Small intestine (tissue), 7 donors: ENCODE measurements at regions not wholly inside any gene's neighbourhood (a gene's known extent, or its start where the extent isn't known, plus 50 kb on each side); places are given as distances from the start of the nearest gene placed in this dataset.

Experiments
- DNase-seq, 2 donors: peaks; one replicate each; pipeline versions ENCODE4 v3.0.0 to v3.0.0-alpha.2; 2013
- FAIRE-seq: peaks from 2 replicates; lab custom pipeline; 2012; peaks lifted over from hg19 to GRCh38; lab: Jason Lieb, UNC
- H3K27ac ChIP-seq, 3 donors: one replicate each; pipeline ENCODE4 v1.5.1; 2013; ENCODE audit warnings: low read length in 2 of 3, mild to moderate bottlenecking in 2 of 3, control low read depth in 1 of 3, inconsistent platforms in 1 of 3, low read depth in 1 of 3, moderate library complexity in 1 of 3
- H3K27me3 ChIP-seq, 3 donors: one replicate each; pipeline ENCODE4 v1.6.1; 2013; ENCODE audit warnings: low read length in 3 of 3, inconsistent platforms in 1 of 3; ENCODE audit not compliant: control insufficient read depth in 3 of 3, insufficient read depth in 3 of 3
- H3K36me3 ChIP-seq, 3 donors: one replicate each; pipeline ENCODE4 v1.6.1; 2013; ENCODE audit warnings: low read length in 3 of 3, inconsistent platforms in 1 of 3, low read depth in 1 of 3, mild to moderate bottlenecking in 1 of 3, moderate library complexity in 1 of 3; ENCODE audit not compliant: control insufficient read depth in 3 of 3, insufficient read depth in 2 of 3
- H3K4me1 ChIP-seq, 3 donors: one replicate each; pipeline ENCODE4 v1.6.1; 2013; ENCODE audit warnings: low read length in 2 of 3, inconsistent platforms in 1 of 3, low read depth in 1 of 3, mild to moderate bottlenecking in 1 of 3, moderate library complexity in 1 of 3; ENCODE audit not compliant: control insufficient read depth in 3 of 3, insufficient read depth in 2 of 3
- H3K4me3 ChIP-seq, 3 donors: one replicate each; pipeline ENCODE4 v1.5.1; 2013; ENCODE audit warnings: low read length in 3 of 3, control low read depth in 1 of 3, inconsistent platforms in 1 of 3, low read depth in 1 of 3, mild to moderate bottlenecking in 1 of 3, moderate library complexity in 1 of 3
- H3K9me3 ChIP-seq, 2 donors: one replicate each; pipeline ENCODE4 v1.6.1; 2013; ENCODE audit warnings: low read depth in 1 of 2, low read length in 1 of 2; ENCODE audit not compliant: control insufficient read depth in 2 of 2, insufficient read depth in 1 of 2
- WGBS, 3 donors: extraction: QIAGEN DNeasy Blood & Tissue Kit; methylation state at CpG; one replicate each; pipeline ENCODE4 v1.1.7; 2013; 5-methylcytosine and 5-hydroxymethylcytosine counted together
- donor health status: healthy with polysubstance abuse.
- donor health status: control.
- donor health status: control.
- donor health status: Bipolar disorder and iron deficiency.
- donor health status: healthy.

DNA sequence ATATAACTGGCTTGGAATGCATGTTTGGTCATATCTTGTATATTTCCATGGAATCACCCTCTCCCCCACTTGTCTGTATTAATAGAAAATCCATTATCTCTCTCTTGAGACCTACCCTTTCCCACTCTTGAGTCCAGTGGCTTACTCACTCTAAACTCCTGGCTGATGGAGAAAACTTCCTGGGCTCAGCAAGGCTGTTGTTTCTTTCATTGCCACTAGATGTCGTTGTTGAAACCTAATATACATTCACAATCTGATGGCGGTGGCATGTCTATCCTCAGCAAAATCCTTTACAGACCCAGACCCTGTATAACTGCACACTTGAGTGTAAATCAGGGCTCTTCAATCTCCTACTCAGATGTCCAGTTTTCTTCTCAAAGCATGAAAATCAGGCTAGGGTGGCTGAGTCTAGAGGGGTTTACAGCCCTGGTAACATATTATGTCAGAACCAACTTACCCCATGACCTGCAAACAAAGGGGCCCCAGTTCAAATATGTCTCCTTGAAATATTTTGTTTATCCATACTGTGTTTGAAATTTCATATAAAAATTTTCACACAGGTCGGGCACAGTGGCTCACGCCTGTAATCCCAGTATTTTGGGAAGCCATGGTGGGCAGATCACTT is 70.0 kb upstream of the FAM241A start:
- peaks cover 0 to 4% of the 10 kb centered on the region in 2 donors for H3K9me3 ChIP-seq
- H3K4me1 ChIP-seq: no peaks in the 10 kb centered on the region
- WGBS, 3 donors: 49 to 51% (median 50%) methylated on average over 4 of the region's 4 CpGs
- peak; percentile 15 for FAIRE-seq
- no peak overlapping the region for H3K27ac ChIP-seq
- no peaks in the 10 kb centered on the region for H3K27me3 ChIP-seq
- H3K4me3 ChIP-seq: no peak overlapping the region
- DNase-seq: peak; percentile 48 to 64
- H3K36me3 ChIP-seq: no peaks in the 10 kb centered on the region

DNA sequence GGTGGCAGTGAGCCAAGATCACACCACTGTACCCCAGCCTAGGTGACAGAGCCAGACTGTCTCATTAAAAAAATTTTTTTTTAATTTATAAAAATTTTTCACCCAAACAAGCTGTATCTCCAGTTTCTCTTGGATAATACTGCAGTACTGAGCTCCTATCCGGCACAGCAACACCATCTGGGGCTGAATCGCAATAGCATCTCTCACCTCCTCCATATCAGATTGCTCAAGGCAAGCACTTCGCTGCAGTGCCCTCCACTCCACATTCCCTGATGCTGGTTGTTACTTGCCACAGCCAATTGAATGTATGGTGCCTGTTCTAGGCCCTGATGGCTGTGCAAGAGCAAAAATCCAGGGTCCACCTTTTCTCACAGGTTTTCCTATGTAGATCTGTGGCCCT is 69.3 kb upstream of the FAM241A start:
- 85 to 91% (median 90%) methylated on average over 3 of the region's 3 CpGs for WGBS, 3 donors
- Histone ChIP-seq H3K27ac (no peak overlapping the region), H3K36me3 (no peaks in the 10 kb centered on the region), H3K9me3 (peaks cover 0 to 4% of the 10 kb centered on the region in 2 donors), H3K4me1 (no peaks in the 10 kb centered on the region), H3K27me3 (no peaks in the 10 kb centered on the region), H3K4me3 (no peak overlapping the region)
- DNase-seq (no peak), FAIRE-seq (no peak)

DNA sequence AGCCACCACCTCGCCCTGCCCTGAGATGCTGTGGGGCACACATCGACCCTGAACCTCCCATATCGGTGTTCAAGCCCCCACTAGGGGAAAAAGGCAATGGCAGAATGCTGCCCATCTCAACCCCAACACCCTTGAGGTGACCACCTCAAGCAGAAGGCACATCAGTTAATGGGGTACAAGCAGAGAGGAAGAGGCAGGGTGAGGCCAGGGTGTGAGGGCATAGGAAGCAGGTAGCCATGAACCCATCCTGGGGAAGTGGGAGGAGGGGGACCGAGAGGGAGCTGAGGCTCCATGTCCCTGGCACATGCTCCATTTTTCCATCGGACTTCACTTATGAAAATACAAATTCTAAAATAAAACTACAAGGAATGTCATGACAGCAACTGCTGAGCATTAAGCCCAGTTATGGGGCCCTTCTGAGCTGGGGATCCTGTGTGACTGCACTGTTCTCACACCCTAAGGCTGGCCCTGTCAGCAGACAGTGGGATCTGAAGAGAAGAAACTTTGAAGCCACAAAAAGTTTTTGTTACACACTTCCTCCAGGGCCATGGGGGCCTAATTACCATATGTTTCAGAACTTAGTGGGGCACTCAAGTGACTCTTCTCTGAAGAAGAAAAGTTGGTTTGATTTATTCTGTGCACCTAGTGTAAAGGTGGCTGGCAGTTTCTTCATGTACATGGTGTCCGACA is 68.2 kb upstream of the FAM241A start:
- Histone ChIP-seq H3K4me1 (no peaks in the 10 kb centered on the region), H3K9me3 (peaks cover 0 to 4% of the 10 kb centered on the region in 2 donors), H3K4me3 (no peak overlapping the region), H3K27ac (no peak overlapping the region), H3K36me3 (no peaks in the 10 kb centered on the region), H3K27me3 (no peaks in the 10 kb centered on the region)
- WGBS, 3 donors: 89 to 96% (median 90%) methylated on average over 6 of the region's 6 CpGs
- FAIRE-seq (no peak), DNase-seq (no peak)

DNA sequence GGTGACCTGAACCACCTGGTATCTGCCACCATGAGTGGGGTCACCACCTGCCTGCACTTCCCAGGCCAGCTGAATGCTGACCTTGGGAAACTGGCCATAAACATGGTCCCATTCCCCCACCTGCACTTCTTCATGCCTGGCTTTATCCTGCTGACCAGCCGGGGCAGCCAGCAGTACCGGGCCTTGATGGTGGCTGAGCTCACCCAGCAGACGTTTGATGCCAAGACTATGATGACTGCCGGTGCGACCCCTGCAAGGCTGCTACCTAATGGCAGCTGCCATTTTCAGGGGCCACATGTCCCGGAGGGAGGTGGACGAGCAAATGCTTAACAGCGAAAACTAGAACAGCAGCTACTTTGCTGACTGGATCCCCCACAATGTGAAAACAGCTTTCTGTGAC is 67.5 kb upstream of the FAM241A start:
- no peaks in the 10 kb centered on the region for H3K27me3 ChIP-seq
- WGBS, 3 donors: 94 to 98% (median 97%) methylated on average over 8 of the region's 8 CpGs
- no peaks in the 10 kb centered on the region for H3K36me3 ChIP-seq
- DNase-seq (no peak), FAIRE-seq (no peak)
- no peak overlapping the region for H3K27ac ChIP-seq
- H3K4me1 ChIP-seq: peaks cover 0 to 4% (median 0%) of the 10 kb centered on the region in 3 donors
- no peak overlapping the region for H3K4me3 ChIP-seq
- peaks cover 0 to 4% of the 10 kb centered on the region in 2 donors for H3K9me3 ChIP-seq

DNA sequence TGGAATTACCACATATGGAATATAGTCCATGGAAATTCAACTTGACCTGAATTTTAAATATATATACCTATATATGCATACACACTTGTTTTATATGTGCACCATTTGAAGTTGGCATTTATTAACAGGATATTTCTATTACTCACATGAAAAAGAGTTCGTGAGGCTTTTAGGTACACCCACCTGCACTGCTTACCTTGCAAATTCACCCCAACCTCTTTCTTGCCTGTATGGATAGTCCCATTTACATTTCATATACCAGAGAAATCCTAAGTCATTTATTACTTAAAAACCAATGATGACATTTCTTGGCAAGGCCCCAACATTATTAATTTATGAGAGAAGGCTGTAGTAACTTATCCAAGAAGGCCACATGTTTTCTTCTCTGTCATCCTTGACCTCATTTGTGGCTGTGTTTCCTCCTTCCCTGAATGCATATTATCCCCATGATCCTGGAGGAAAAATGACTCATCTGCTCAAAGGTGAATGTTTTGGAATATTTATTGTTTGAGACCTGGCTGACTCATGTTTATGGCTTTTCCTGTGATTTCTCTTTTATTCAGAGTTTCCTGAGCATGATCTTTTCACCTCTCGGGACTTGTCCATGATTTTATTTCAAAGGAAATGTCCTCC is 62.2 kb upstream of the FAM241A start:
- Histone ChIP-seq H3K27me3 (no peaks in the 10 kb centered on the region), H3K4me3 (no peak overlapping the region), H3K36me3 (no peaks in the 10 kb centered on the region), H3K4me1 (peaks cover 0 to 16% (median 7%) of the 10 kb centered on the region in 3 donors), H3K27ac (peak overlapping the region; percentile 41 to 82 (median 61)), H3K9me3 (no peaks in the 10 kb centered on the region)
- FAIRE-seq (peak; percentile 91), DNase-seq (peak; percentile 94 to 99)
- WGBS, 3 donors: 22 to 59% (median 31%) methylated on average over 2 of the region's 2 CpGs

DNA sequence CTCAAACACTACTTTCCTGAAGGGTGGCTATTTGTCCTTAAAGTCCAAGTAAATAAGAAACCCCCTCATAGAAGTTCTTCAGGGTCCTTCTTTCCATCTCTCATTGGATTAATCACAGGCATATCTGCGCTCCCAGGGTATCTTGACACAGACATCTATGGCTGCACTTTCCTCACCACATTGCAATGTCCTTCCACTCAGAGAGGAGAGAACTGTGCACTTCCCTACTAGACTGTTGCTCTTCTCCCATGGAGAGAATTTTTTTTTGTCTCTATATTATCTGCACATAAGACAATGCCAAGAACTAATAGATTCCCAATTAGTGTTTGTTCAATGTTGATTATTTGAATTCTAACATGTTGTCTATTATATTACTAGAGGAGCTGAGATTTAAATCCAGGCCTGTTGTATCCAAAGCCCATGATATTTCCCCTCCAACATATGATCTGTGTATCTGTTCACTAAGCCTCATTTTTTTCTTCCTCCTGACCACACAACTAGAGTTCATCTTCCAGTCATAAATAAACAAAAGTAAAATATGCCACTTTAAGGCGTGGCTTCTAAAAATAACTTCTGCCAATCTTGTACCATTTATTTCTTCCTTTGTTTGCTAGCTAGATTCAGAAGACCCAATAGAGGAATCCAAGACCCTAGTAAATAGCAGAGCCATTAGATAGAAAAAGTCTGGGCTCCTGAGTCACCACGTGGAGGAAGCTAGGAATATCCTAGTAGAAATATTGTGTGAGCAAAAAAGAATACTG is 61.5 kb upstream of the FAM241A start:
- H3K4me1 ChIP-seq: peaks cover 0 to 16% (median 7%) of the 10 kb centered on the region in 3 donors
- peak overlapping the region; percentile 41 to 82 (median 61) for H3K27ac ChIP-seq
- FAIRE-seq: no peak
- 20 to 50% (median 47%) methylated on average over 3 of the region's 3 CpGs for WGBS, 3 donors
- H3K9me3 ChIP-seq: no peaks in the 10 kb centered on the region
- H3K27me3 ChIP-seq: no peaks in the 10 kb centered on the region
- peak in 1 of 2 donors; percentile 31 for DNase-seq
- H3K4me3 ChIP-seq: no peak overlapping the region
- no peaks in the 10 kb centered on the region for H3K36me3 ChIP-seq

DNA sequence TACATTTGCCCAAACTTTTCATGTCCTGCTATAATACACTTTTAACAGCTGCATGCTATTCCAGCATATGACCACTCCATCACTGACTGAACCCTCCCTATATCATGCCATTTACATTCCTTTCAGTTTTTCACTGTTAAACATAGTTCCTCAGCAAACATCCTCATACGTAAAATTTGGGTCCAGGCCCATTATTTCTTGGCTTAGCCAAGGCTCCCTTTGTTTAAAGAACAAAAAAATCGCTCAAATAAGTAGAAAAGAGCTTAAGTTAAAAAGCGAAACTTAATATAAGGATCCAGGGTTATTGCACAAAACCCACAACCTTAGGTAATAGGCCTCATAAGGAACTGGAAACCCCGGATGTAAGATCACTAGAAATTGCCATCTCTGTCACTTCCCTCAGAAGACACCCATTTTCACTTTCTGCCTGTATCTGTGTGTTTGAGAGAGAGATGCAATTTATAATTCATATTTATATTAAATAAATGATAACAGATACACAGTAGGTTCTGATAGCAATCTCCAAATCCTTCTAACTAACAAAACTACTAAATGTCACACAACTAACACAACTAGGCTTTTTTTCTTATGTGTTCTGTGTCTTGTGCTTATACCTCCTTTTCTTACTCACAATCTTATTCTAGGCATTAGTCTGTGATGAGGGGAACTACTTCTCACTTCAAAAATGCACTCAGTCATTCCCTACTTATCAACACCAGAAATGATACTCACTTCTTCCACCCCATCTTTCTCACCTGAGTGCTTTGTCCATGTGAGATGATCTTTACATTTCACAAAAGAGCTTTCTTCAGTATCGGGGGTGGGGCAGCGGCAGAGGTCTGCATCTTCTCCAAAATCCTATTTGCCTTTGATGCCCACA is 59.9 kb upstream of the FAM241A start:
- no peaks in the 10 kb centered on the region for H3K36me3 ChIP-seq
- no peaks in the 10 kb centered on the region for H3K27me3 ChIP-seq
- FAIRE-seq: no peak
- H3K4me1 ChIP-seq: peaks cover 0 to 16% (median 7%) of the 10 kb centered on the region in 3 donors
- H3K27ac ChIP-seq: no peak overlapping the region
- 75 to 82% (median 81%) methylated on average over 6 of the region's 6 CpGs for WGBS, 3 donors
- no peak overlapping the region for H3K4me3 ChIP-seq
- no peak for DNase-seq
- H3K9me3 ChIP-seq: no peaks in the 10 kb centered on the region
